HEK293T (cell line): ENCODE measurements at regions not wholly inside any gene's neighbourhood (a gene's known extent, or its start where the extent isn't known, plus 50 kb on each side); places are given as distances from the start of the nearest gene placed in this dataset.

Source experiments
- CTCF ChIA-PET: fragments of 350-600 bp; formaldehyde crosslinking; extraction: SDS; loops from one replicate; lab custom pipeline; 2021; ENCODE audit warnings: antibody characterized with exemption, inconsistent platforms; lab: Yijun Ruan, JAX
- POLR2A ChIA-PET: fragments of 350-600 bp; formaldehyde crosslinking; extraction: SDS; loops from one replicate; lab custom pipeline; 2020; ENCODE audit warnings: antibody characterized with exemption, inconsistent platforms; lab: Yijun Ruan, JAX
- DNase-seq: peaks from one replicate; pipeline ENCODE4 v3.0.0; 2012; ENCODE audit warnings: mixed read lengths; ENCODE audit errors: extremely low spot score
- ARNT ChIP-seq: fragments of 450-650 bp; IDR thresholded peaks from 2 replicates; pipeline ENCODE4 v1.6.1; 2017; ENCODE audit warnings: mild to moderate bottlenecking
- BHLHE40 ChIP-seq: fragments of 450-650 bp; IDR thresholded peaks from 2 replicates; pipeline ENCODE4 v1.6.1; 2016; ENCODE audit warnings: mild to moderate bottlenecking, moderate library complexity, borderline replicate concordance
- CTBP1 ChIP-seq: fragments of 450-650 bp; IDR thresholded peaks from 2 replicates; pipeline ENCODE4 v1.6.1; 2016; ENCODE audit warnings: borderline replicate concordance
- ELF4 ChIP-seq: fragments of 450-650 bp; IDR thresholded peaks from 2 replicates; pipeline ENCODE4 v1.6.1; 2017; ENCODE audit warnings: antibody characterized with exemption
- FOXA1 ChIP-seq: fragments of 450-650 bp; IDR thresholded peaks from 2 replicates; pipeline ENCODE4 v1.6.1; 2016; ENCODE audit warnings: mild to moderate bottlenecking
- FOXK2 ChIP-seq: fragments of 450-650 bp; IDR thresholded peaks from 2 replicates; pipeline ENCODE4 v1.6.1; 2016; ENCODE audit warnings: mild to moderate bottlenecking
- FOXM1 ChIP-seq: fragments of 450-650 bp; IDR thresholded peaks from 2 replicates; pipeline ENCODE4 v1.6.1; 2017; ENCODE audit warnings: mild to moderate bottlenecking, borderline replicate concordance
- HDGF ChIP-seq: fragments of 450-650 bp; IDR thresholded peaks from 2 replicates; pipeline ENCODE4 v1.6.1; 2017; ENCODE audit warnings: antibody characterized with exemption, borderline replicate concordance
- L3MBTL2 ChIP-seq: fragments of 450-650 bp; conservative IDR thresholded peaks from 2 replicates; pipeline ENCODE4 v1.6.1; 2016; ENCODE audit warnings: mild to moderate bottlenecking
- LEF1 ChIP-seq: fragments of 450-650 bp; IDR thresholded peaks from 2 replicates; pipeline ENCODE4 v1.6.1; 2017; ENCODE audit warnings: mild to moderate bottlenecking, borderline replicate concordance
- NFRKB ChIP-seq: fragments of 450-650 bp; IDR thresholded peaks from 2 replicates; pipeline ENCODE4 v1.6.1; 2016; ENCODE audit warnings: mild to moderate bottlenecking, moderate library complexity
- SP1 ChIP-seq: fragments of 450-650 bp; IDR thresholded peaks from 2 replicates; pipeline ENCODE4 v1.6.1; 2017
- SUZ12 ChIP-seq: fragments of 450-650 bp; IDR thresholded peaks from 2 replicates; pipeline ENCODE4 v1.6.1; 2016; ENCODE audit warnings: mild to moderate bottlenecking
- TARDBP ChIP-seq: fragments of 450-650 bp; IDR thresholded peaks from 2 replicates; pipeline ENCODE4 v1.6.1; 2016
- ZNF384 ChIP-seq: fragments of 450-650 bp; IDR thresholded peaks from 2 replicates; pipeline ENCODE4 v1.6.1; 2016
- TF ChIP-seq, protein P1 (sequence below): fragments of 450-650 bp; IDR thresholded peaks from 2 replicates; pipeline ENCODE4 v1.6.1; 2016

DNA sequence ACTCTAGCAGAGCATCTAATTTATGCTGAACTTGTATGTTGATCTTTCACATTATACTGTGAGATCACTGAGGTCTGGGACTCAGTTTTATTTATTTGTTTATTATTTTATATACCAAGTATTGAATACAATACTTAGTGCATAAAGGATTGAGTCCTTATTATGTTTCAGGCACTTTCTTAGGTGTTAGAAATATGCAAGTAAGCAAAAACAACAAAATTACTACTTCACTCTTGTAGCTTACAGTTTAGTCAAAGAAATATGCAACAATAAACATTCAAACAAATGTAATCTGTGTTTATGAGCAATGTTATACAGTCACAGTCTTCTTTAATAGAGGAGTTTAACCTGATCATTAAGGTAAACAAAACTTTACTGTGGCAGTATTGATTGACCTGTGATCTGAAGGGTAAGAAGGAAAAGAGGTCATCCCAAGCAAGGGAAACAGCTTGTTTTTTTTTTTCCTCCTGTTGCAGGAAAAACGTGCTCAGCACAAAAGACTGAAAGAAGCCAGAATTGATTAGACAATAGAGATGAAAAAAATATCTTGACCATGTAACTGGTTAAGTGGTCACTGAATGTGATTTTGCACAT lies 990.7 kb downstream of the TRHDE start:
- POLR2A ChIA-PET: no interaction called here
- TF ChIP-seq FOXA1 (no peak), LEF1 (no peak), ARNT (no peak), HDGF (no peak), ELF4 (no peak), ZNF384 (no peak), NFRKB (no peak), CTBP1 (no peak), SUZ12 (no peak), TARDBP (no peak), FOXM1 (no peak), SP1 (no peak), BHLHE40 (no peak)
- TF ChIP-seq, protein P1, sequence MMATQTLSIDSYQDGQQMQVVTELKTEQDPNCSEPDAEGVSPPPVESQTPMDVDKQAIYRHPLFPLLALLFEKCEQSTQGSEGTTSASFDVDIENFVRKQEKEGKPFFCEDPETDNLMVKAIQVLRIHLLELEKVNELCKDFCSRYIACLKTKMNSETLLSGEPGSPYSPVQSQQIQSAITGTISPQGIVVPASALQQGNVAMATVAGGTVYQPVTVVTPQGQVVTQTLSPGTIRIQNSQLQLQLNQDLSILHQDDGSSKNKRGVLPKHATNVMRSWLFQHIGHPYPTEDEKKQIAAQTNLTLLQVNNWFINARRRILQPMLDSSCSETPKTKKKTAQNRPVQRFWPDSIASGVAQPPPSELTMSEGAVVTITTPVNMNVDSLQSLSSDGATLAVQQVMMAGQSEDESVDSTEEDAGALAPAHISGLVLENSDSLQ: no peak
- no peak for DNase-seq
- CTCF ChIA-PET: no interaction called here

DNA sequence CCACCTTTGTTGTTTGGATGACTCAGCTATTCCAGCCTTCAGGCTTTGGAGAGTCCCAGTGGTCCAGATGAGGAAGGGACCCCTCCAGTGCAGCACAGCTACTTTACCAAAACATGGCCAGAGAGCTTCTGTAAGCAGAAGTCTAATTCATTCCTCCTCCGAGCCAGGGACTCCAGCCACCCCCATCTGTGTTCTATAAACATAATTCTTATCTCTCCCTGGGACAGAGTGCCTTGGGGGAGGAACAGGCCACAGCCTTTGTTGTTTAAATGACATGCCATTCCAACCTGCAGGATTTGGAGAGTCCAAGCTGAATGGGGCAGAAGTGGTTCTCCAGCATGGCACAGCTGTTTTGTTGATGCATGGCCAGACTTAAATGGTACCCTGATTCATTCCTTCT lies 994.0 kb downstream of the TRHDE start:
- DNase-seq: no peak
- ChIA-PET POLR2A (no interaction called here), CTCF (interaction anchor here (0.6 kb wide), 1 partner anchor 44 kb away, joined by 3 read pairs; no protein-coding TSS in a partner anchor)
- TF ChIP-seq NFRKB (no peak), SUZ12 (no peak), FOXM1 (no peak), CTBP1 (no peak), HDGF (no peak), L3MBTL2 (no peak), BHLHE40 (no peak), ARNT (no peak), TARDBP (no peak), LEF1 (no peak), ZNF384 (no peak), FOXK2 (no peak), ELF4 (no peak), FOXA1 (no peak)

DNA sequence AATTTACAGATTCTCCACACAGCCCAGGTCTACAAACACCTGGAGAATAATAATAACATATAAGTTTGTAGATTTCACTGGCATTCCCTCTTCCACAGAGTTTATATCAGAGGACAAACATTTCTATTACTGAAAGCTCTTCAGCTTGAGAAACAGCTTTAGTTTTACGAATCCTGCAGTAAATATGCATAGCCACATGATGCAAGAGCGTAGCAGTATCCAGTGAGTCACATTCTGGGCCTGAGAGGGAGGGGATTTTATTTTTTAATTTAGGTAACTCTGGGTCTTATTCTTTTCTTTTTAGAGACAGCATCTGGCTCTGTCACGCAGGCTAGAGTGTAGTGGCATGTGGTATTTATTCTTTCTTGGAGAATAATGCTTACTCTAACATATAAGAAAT lies 1002.8 kb downstream of the TRHDE start:
- ChIA-PET POLR2A (no interaction called here), CTCF (no interaction called here)
- TF ChIP-seq LEF1: no peak
- DNase-seq: no peak

DNA sequence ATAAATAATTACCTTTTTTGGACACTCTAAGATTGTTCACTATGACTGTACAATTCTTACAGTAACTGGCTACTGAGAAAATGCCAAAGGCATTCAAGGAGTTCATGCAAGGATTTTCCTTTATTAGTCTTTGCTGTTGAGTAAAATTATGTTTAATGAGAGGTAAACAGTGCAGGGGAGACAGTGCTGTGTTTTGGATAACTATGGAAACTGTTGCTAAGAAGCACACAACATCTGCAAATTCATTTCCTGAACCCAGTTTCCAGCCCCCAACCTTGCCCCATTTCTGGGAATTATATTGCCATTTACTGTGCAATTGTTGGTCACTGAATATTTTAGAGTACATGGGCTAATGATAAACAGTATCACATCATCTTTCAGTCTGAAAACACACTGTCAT lies 1005.8 kb downstream of the TRHDE start:
- CTCF ChIA-PET: no interaction called here
- DNase-seq: no peak
- POLR2A ChIA-PET: no interaction called here
- no peak for TF ChIP-seq FOXK2
- TF ChIP-seq ZNF384: no peak
- TF ChIP-seq SUZ12: no peak

DNA sequence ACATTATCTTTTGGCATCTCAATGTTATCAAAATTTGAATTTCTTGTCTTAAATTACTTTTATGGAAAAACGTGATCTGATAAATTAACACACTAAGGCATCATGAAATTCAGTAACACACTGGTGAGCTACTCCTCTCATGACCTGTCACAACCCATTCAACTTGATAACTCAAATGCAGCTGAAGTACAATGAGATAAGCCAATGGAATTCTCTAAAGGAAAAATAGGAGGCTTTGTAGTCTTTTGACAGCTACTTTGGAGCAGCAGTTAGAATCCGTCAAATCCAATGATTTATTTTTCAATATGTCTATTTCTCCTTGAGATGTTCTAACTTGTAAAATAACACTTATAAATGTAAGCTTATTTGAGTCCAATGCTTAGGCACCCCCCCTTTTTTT lies 1029.4 kb downstream of the TRHDE start:
- DNase-seq: no peak
- CTCF ChIA-PET: interaction anchor here (0.7 kb wide), 1 partner anchor 1566 kb away, joined by 4 read pairs; no protein-coding TSS in a partner anchor
- POLR2A ChIA-PET: no interaction called here
- no peak for TF ChIP-seq FOXA1
- no peak for TF ChIP-seq FOXK2
- no peak for TF ChIP-seq L3MBTL2
- TF ChIP-seq ZNF384: no peak
- TF ChIP-seq CTBP1: no peak
- no peak for TF ChIP-seq FOXM1
- TF ChIP-seq SP1: no peak
- no peak for TF ChIP-seq BHLHE40
- TF ChIP-seq ELF4: no peak
- TF ChIP-seq ARNT: no peak
- TF ChIP-seq, protein P1: no peak
- no peak for TF ChIP-seq TARDBP
- TF ChIP-seq LEF1: no peak
- no peak for TF ChIP-seq SUZ12
- TF ChIP-seq HDGF: no peak
- TF ChIP-seq NFRKB: no peak

DNA sequence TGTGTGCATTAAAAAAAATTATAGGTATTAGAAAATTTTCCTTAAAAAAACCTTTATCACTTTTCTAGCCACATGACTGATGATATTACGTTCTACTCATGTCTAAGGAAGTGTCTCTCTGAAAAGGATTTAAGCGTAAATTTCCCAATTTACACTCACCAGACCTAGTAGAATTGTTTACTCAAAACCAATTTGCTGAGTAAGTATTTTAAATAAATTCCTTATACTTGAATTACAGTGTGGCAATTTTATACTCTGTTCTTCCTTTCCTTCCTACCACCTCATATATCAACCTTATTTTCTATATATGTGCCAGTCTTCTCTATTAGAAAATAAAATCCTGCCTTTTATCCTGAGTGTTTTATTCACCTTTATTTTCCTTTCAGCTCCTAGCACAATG lies 1035.1 kb downstream of the TRHDE start:
- TF ChIP-seq TARDBP: no peak
- TF ChIP-seq SUZ12: no peak
- TF ChIP-seq NFRKB: no peak
- no peak for TF ChIP-seq L3MBTL2
- ChIA-PET POLR2A (no interaction called here), CTCF (no interaction called here)
- DNase-seq: no peak

DNA sequence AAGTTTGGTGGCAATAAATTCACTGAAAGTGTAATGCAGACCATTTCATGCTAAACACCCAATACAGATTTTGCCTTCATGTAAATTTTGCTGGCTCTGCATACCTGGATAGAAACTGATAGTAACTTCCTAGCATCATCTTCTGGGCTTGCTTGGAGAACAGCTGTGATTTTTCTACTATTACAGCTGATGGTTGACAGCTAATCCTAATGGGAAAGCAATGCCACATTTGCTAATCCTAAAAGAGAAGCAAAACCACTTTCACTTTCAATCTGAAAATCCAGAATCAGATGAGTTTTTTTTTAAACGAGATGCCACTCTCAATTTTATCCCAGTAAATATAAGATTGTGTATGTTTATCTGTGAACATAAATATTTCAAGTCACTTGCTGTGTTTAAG lies 1035.9 kb downstream of the TRHDE start:
- ChIA-PET POLR2A (no interaction called here), CTCF (no interaction called here)
- no peak for DNase-seq
- TF ChIP-seq NFRKB (no peak), SP1 (no peak), HDGF (no peak), ZNF384 (no peak), FOXA1 (no peak), ELF4 (no peak), FOXK2 (no peak), CTBP1 (no peak), BHLHE40 (no peak), SUZ12 (no peak), L3MBTL2 (no peak), FOXM1 (no peak), LEF1 (no peak), ARNT (no peak), TARDBP (no peak)
- TF ChIP-seq, protein P1: no peak
